ENCODE measurements at regions not wholly inside any gene's neighbourhood (a gene's known extent, or its start where the extent isn't known, plus 50 kb on each side); places are given as distances from the start of the nearest gene placed in this dataset.

- Histone ChIP-seq H3K4me2 (replicated peaks; ENCODE audit: extremely low read depth, low read length, poor library complexity, severe bottlenecking) (no peak overlapping the region), H3K4me1 (ENCODE audit: control insufficient read depth in 1 of 2, insufficient read depth in 2 of 2, low read length in 2 of 2) (peaks cover 24 to 34% of the 10 kb centered on the region in 2 donors), H3K9me3 (replicated peaks in 1 of 2; ENCODE audit: control insufficient read depth in 1 of 2, insufficient read depth in 1 of 2, low read length in 2 of 2) (no peaks in the 10 kb centered on the region), H2AFZ (ENCODE audit: insufficient read depth, low read depth, low read length, poor library complexity, severe bottlenecking) (no peak overlapping the region), H3K79me2 (ENCODE audit: insufficient read depth, low read length) (no peaks in the 10 kb centered on the region), H3K27ac (ENCODE audit: low read depth in 1 of 2, low read length in 2 of 2) (no peak overlapping the region), H4K20me1 (ENCODE audit: insufficient read depth, low read length) (no peaks in the 10 kb centered on the region), H3K36me3 (replicated peaks in 1 of 2; ENCODE audit: control insufficient read depth in 1 of 2, insufficient read depth in 2 of 2, low read length in 2 of 2) (no peaks in the 10 kb centered on the region), H3K9ac (ENCODE audit: insufficient read depth, low read length, poor library complexity, severe bottlenecking) (no peak overlapping the region), H3K27me3 (ENCODE audit: control insufficient read depth in 2 of 2, insufficient read depth in 2 of 2, low read length in 2 of 2) (no peaks in the 10 kb centered on the region), H3K4me3 (replicated peaks in 1 of 3; ENCODE audit: low read depth in 2 of 3, low read length in 3 of 3) (no peak overlapping the region)
- Mint-ChIP-seq H3K36me3 (no peaks in the 10 kb centered on the region), H3K27me3 (ENCODE audit: low read depth in 3 of 3) (no peaks in the 10 kb centered on the region), H3K9me3 (no peaks in the 10 kb centered on the region), H3K4me3 (no peak overlapping the region), H3K4me1 (peaks cover 31% of the 10 kb centered on the region), H3K27ac (no peak overlapping the region)
- TF ChIP-seq CTCF (IDR thresholded peaks at IDR 0.05) = no peak
- no peak for DNase-seq
- WGBS (ENCODE audit: insufficient coverage) = 100% methylated on average over 2 of the region's 6 CpGs
- intact Hi-C loops (cut with micrococcal nuclease) = loop anchor here in 1 of 2 donors (5.0 to 10.0 kb wide), 2 partner anchors 374 to 482 kb away; partner anchors contain the start of gene ELL2
These were observed 94.2 kb downstream of the PCSK1 start for GRCh38 chr5:96338624-96339415.

- intact Hi-C loops (cut with micrococcal nuclease) = loop anchor here in 1 of 2 donors (5.0 to 10.0 kb wide), 2 partner anchors 373 to 481 kb away; partner anchors contain the start of gene ELL2
- H3K27me3 Mint-ChIP-seq (ENCODE audit: low read depth in 3 of 3) = peaks cover 0 to under 1% (median 0%) of the 10 kb centered on the region in 3 donors
- H3K4me2 ChIP-seq (replicated peaks; ENCODE audit: extremely low read depth, low read length, poor library complexity, severe bottlenecking) = no peak overlapping the region
- peaks cover 24 to 34% of the 10 kb centered on the region in 2 donors for H3K4me1 ChIP-seq (ENCODE audit: control insufficient read depth in 1 of 2, insufficient read depth in 2 of 2, low read length in 2 of 2)
- 0% methylated on average over 1 of the region's 2 CpGs for WGBS (ENCODE audit: insufficient coverage)
- H2AFZ ChIP-seq (ENCODE audit: insufficient read depth, low read depth, low read length, poor library complexity, severe bottlenecking) = no peak overlapping the region
- H3K36me3 ChIP-seq (replicated peaks in 1 of 2; ENCODE audit: control insufficient read depth in 1 of 2, insufficient read depth in 2 of 2, low read length in 2 of 2) = no peaks in the 10 kb centered on the region
- no peaks in the 10 kb centered on the region for H3K27me3 ChIP-seq (ENCODE audit: control insufficient read depth in 2 of 2, insufficient read depth in 2 of 2, low read length in 2 of 2)
- H3K9ac ChIP-seq (ENCODE audit: insufficient read depth, low read length, poor library complexity, severe bottlenecking) = no peak overlapping the region
- no peaks in the 10 kb centered on the region for H3K36me3 Mint-ChIP-seq
- H3K4me3 ChIP-seq (replicated peaks in 1 of 3; ENCODE audit: low read depth in 2 of 3, low read length in 3 of 3) = no peak overlapping the region
- H3K27ac Mint-ChIP-seq = no peak overlapping the region
- H3K27ac ChIP-seq (ENCODE audit: low read depth in 1 of 2, low read length in 2 of 2) = no peak overlapping the region
- H3K4me1 Mint-ChIP-seq = peaks cover 30% of the 10 kb centered on the region
- no peak overlapping the region for H3K4me3 Mint-ChIP-seq
- TF ChIP-seq CTCF (IDR thresholded peaks at IDR 0.05) = no peak
- no peaks in the 10 kb centered on the region for H3K79me2 ChIP-seq (ENCODE audit: insufficient read depth, low read length)
- peak in 1 of 3 donors; percentile 17 for DNase-seq
- H3K9me3 ChIP-seq (replicated peaks in 1 of 2; ENCODE audit: control insufficient read depth in 1 of 2, insufficient read depth in 1 of 2, low read length in 2 of 2) = no peaks in the 10 kb centered on the region
- no peaks in the 10 kb centered on the region for H4K20me1 ChIP-seq (ENCODE audit: insufficient read depth, low read length)
- H3K9me3 Mint-ChIP-seq = no peaks in the 10 kb centered on the region
These were observed 95.0 kb downstream of the PCSK1 start for GRCh38 chr5:96338091-96338490.
